GM12891 (cell line): ENCODE measurements at regions not wholly inside any gene's neighbourhood (a gene's known extent, or its start where the extent isn't known, plus 50 kb on each side); places are given as distances from the start of the nearest gene placed in this dataset.
"Not testable (repeated sequence)": the region's sequence is repeated elsewhere in the genome, so short reads cannot be mapped to it uniquely, and the experiment has no call there.

Experiments
- DNase-seq: peaks from one replicate; pipeline ENCODE4 v3.0.0; 2011; ENCODE audit warnings: low spot score; ENCODE audit not compliant: insufficient read length
- FAIRE-seq: peaks from 2 replicates; lab custom pipeline; 2011; peaks lifted over from hg19 to GRCh38; lab: Jason Lieb, UNC
- PAX5 ChIP-seq: IDR thresholded peaks from 2 replicates; pipeline ENCODE4 v1.6.1; 2011; ENCODE audit warnings: low read length, moderate library complexity, mild to moderate bottlenecking; ENCODE audit not compliant: insufficient read depth, severe bottlenecking
- POLR2A ChIP-seq: IDR thresholded peaks from 2 replicates; pipeline ENCODE4 v1.6.1; 2011; ENCODE audit warnings: low read depth, low read length, control low read depth
- POLR2AphosphoS5 ChIP-seq: IDR thresholded peaks from 2 replicates; pipeline ENCODE4 v1.6.1; 2011; ENCODE audit warnings: low read depth, low read length, control low read depth
- POU2F2 ChIP-seq: IDR thresholded peaks from 2 replicates; pipeline ENCODE4 v1.6.1; 2011; ENCODE audit warnings: low read depth, mild to moderate bottlenecking, control low read depth, low read length, moderate library complexity
- SPI1 ChIP-seq: IDR thresholded peaks from 2 replicates; pipeline ENCODE4 v1.6.1; 2011; ENCODE audit warnings: low read depth, low read length, control low read depth
- TAF1 ChIP-seq: IDR thresholded peaks from 2 replicates; pipeline ENCODE4 v1.6.1; 2011; ENCODE audit warnings: low read depth, low read length, control low read depth

- DNase-seq, result no peak
- TF ChIP-seq POLR2A, result no peak
- TF ChIP-seq POLR2AphosphoS5, result no peak
- no peak for TF ChIP-seq PAX5
- no peak for TF ChIP-seq TAF1
- FAIRE-seq, result no peak
Observed at GRCh38 chr5:108546939-108547338, 165.0 kb upstream of the FBXL17 start.

- TF ChIP-seq TAF1 (no peak), POU2F2 (no peak), POLR2AphosphoS5 (no peak)
- no peak for DNase-seq
- FAIRE-seq, result no peak
Observed at GRCh38 chr5:108545301-108545700, 163.4 kb upstream of the FBXL17 start.

- no peak for DNase-seq
- TF ChIP-seq POLR2AphosphoS5, result no peak
- no peak for TF ChIP-seq PAX5
- no peak for TF ChIP-seq SPI1
- no peak for TF ChIP-seq TAF1
- no peak for TF ChIP-seq POLR2A
- TF ChIP-seq POU2F2, result no peak
- FAIRE-seq, result no peak
Observed at GRCh38 chr5:108543486-108543885, 161.6 kb upstream of the FBXL17 start.

- no peak for TF ChIP-seq PAX5
- no peak for TF ChIP-seq TAF1
- TF ChIP-seq POLR2AphosphoS5, result no peak
- no peak for TF ChIP-seq POLR2A
- no peak for TF ChIP-seq POU2F2
- TF ChIP-seq SPI1, result no peak
- no peak for FAIRE-seq
- no peak for DNase-seq
Observed at GRCh38 chr5:108541836-108542235, 159.9 kb upstream of the FBXL17 start.

GRCh38 chr5:108536321-108536720 is 154.4 kb upstream of the FBXL17 start:
- DNase-seq (no peak), FAIRE-seq (no peak)
- TF ChIP-seq PAX5 (no peak), SPI1 (no peak), POLR2A (no peak), POLR2AphosphoS5 (no peak), TAF1 (no peak), POU2F2 (no peak)

- not testable (repeated sequence) for FAIRE-seq, DNase-seq
Observed at GRCh38 chr5:108532129-108532445, 150.2 kb upstream of the FBXL17 start.

GRCh38 chr5:108531367-108532128 is 149.7 kb upstream of the FBXL17 start:
- FAIRE-seq, result peak; percentile 9
- DNase-seq, result no peak
- TF ChIP-seq POLR2A, result no peak
- TF ChIP-seq POLR2AphosphoS5, result no peak
- no peak for TF ChIP-seq SPI1
- no peak for TF ChIP-seq POU2F2
- TF ChIP-seq TAF1, result no peak
- no peak for TF ChIP-seq PAX5

- TF ChIP-seq POU2F2 (no peak), POLR2AphosphoS5 (no peak), POLR2A (no peak), SPI1 (no peak), TAF1 (no peak), PAX5 (no peak)
- DNase-seq, result no peak
- FAIRE-seq, result no peak
Observed at GRCh38 chr5:108530706-108531105, 148.8 kb upstream of the FBXL17 start.

- no peak for TF ChIP-seq PAX5
- TF ChIP-seq POU2F2, result no peak
- FAIRE-seq (no peak), DNase-seq (no peak)
Observed at GRCh38 chr5:108529381-108529780, 147.5 kb upstream of the FBXL17 start.

GRCh38 chr5:108528655-108529054 is 146.8 kb upstream of the FBXL17 start:
- DNase-seq, result no peak
- no peak for TF ChIP-seq SPI1
- no peak for TF ChIP-seq POU2F2
- no peak for TF ChIP-seq PAX5
- no peak for TF ChIP-seq TAF1
- no peak for TF ChIP-seq POLR2AphosphoS5
- TF ChIP-seq POLR2A, result no peak
- no peak for FAIRE-seq

- DNase-seq, result no peak
Observed at GRCh38 chr5:108524564-108524963, 142.7 kb upstream of the FBXL17 start.

GRCh38 chr5:108523360-108523759 is 141.5 kb upstream of the FBXL17 start:
- FAIRE-seq, result peak; percentile 48
- TF ChIP-seq POLR2A (no peak), SPI1 (peak; percentile 41)
- DNase-seq, result no peak

More at GRCh38 chr5:108524564-108524963, 142.7 kb upstream of the FBXL17 start:
- FAIRE-seq, result no peak
- TF ChIP-seq SPI1 (peak; percentile 57), TAF1 (no peak)
